Kidney capillary endothelial cell (primary cell): ENCODE measurements at regions not wholly inside any gene's neighbourhood (a gene's known extent, or its start where the extent isn't known, plus 50 kb on each side); places are given as distances from the start of the nearest gene placed in this dataset.

Experiments
- DNase-seq: peaks from one replicate; pipeline ENCODE4 v3.0.0-alpha.2; 2018; ENCODE audit warnings: low spot score

DNA sequence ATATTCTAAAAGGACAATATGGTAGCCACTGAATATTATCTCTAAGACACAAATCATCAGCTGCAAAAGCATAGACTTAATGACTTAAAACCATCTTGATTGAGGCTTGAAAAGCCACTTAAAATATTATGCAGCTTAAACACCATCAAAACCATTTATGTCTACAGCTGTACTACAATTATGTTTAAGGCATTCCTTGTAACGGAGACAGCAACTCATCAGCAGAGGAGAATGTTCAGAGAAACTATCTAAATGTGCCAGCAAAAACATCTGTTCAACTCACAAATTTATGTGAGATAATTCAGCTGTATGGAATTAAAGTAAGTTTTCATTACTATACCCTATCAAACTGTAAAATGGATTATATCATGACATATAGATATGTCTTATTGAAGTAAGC is 147.9 kb upstream of the CTSO start:
- no peak for DNase-seq

- no peak for DNase-seq
Measured at GRCh38 chr4:156100651-156101050, 147.0 kb upstream of the CTSO start.

DNA sequence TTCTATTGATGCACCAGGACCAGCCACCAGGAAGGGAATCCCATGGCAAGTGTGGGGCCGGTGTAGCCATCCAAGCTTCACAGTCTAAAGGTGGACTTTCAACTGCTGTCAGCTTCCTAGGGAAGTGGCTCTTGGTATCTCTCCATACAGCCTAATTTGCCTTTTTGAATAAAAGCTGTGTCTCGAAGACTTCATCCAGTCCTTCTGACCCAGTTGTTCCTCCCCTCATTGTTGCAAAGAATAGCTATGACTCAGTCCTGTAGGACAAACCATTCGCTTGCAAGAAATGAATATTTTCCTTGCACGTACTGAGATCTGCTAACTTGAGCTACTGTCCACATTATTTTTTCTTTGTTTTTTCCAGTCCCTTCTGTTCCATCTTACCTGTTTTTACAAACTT is 145.1 kb upstream of the CTSO start:
- no peak for DNase-seq

- DNase-seq = no peak
Measured at GRCh38 chr4:156085100-156085499, 131.4 kb upstream of the CTSO start.

GRCh38 chr4:156084373-156084772 is 130.7 kb upstream of the CTSO start:
- DNase-seq = no peak

DNA sequence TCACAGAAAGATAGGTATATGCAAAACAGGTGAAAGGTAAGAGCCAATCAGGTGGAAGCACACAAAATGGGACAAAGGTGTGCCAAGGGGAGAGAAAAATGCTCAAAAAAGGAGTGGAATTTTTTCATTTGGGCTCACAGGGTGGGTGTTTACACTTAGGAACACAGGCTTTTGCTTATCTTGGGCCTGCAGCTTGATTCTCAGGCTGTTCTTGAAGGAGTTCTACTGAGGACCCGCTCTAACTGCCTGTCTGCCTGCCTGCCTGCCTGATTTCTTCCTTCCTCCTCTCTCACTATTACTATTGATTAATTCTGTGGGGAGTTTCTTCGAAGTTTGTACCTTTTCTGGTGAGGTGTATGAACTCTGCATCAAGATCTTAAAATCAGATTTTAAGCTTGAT is 120.3 kb upstream of the CTSO start:
- no peak for DNase-seq

GRCh38 chr4:156060661-156061060 is 107.0 kb upstream of the CTSO start:
- no peak for DNase-seq

- no peak for DNase-seq
Measured at GRCh38 chr4:156053174-156053573, 99.5 kb upstream of the CTSO start.

- no peak for DNase-seq
Measured at GRCh38 chr4:156052116-156052515, 98.5 kb upstream of the CTSO start.

GRCh38 chr4:156038772-156039171 is 85.1 kb upstream of the CTSO start:
- DNase-seq = no peak

- no peak for DNase-seq
Measured at GRCh38 chr4:156036496-156036895, 82.8 kb upstream of the CTSO start.

- DNase-seq = no peak
Measured at GRCh38 chr4:156029691-156030090, 76.0 kb upstream of the CTSO start.

- no peak for DNase-seq
Measured at GRCh38 chr4:156021298-156021697, 67.6 kb upstream of the CTSO start.

GRCh38 chr4:156019246-156019645 is 65.6 kb upstream of the CTSO start:
- no peak for DNase-seq

DNA sequence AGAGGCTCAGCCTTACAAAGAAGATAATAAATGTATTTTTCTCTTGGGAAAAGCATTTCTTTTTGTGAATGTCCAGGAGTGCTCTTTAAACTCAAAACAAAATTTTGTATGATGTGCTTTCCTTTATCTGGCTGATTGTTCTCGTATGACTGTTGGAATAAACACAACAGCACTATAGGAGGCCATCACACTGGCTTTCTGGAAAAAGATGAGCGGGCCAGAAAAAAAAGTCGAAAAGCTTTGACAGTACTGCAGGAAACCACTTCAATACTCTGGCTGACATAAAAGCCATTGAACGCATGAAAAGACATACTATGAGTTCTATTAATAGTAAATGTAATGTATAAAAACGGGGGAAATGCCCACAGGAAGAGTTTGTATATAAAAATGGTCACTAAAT is 64.7 kb upstream of the CTSO start:
- no peak for DNase-seq

DNA sequence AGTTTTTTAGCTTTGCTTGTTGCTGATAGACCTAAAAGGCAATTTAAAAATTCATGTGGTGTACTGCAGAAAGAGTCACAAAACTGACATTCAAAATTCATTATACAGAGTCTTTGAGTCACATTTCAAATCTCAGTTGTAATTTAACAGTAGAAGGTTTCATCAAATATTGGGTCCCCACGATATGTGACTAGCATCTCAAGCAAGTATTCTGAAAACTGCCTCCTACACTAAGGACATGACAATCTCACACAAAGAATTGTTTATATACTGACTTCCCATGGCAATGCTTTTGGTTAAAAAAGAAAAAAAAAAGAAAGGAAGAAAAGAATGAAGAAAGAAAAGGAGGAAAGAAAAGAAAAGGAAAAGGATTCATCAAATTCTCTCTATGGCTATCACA is 62.1 kb upstream of the CTSO start:
- no peak for DNase-seq

- no peak for DNase-seq
Measured at GRCh38 chr4:156006192-156006591, 52.5 kb upstream of the CTSO start.
